Breast epithelium (tissue), 4 donors: ENCODE measurements at regions not wholly inside any gene's neighbourhood (a gene's known extent, or its start where the extent isn't known, plus 50 kb on each side); places are given as distances from the start of the nearest gene placed in this dataset.

Source experiments
- DNase-seq, 2 donors: peaks; one replicate each; pipeline ENCODE4 v3.0.0-alpha.2; 2019; ENCODE audit warnings: low spot score in 2 of 2
- H3K27ac ChIP-seq, 2 donors: fragments of 200-600 bp; sonication (generic) in 1 of 2; one replicate each; pipeline ENCODE4 v1.5.1; 2016 to 2019; ENCODE audit warnings: mild to moderate bottlenecking in 1 of 2
- H3K27me3 ChIP-seq, 2 donors: fragments of 200-600 bp; sonication (generic) in 1 of 2; one replicate each; pipeline versions ENCODE4 v1.5.1 to v1.6.0; 2017 to 2019; ENCODE audit warnings: control low read depth in 1 of 2, mild to moderate bottlenecking in 1 of 2
- H3K36me3 ChIP-seq: fragments of 200-600 bp; one replicate; pipeline ENCODE4 v1.5.1; 2019
- H3K4me1 ChIP-seq, 2 donors: fragments of 200-600 bp; sonication (generic); one replicate each; pipeline ENCODE4 v1.5.1; 2016 to 2019; ENCODE audit warnings: control low read depth in 1 of 2
- H3K4me3 ChIP-seq, 3 donors: fragments of 200-600 bp; sonication (generic); 1 replicate in 2 of 3; 2 replicates in 1 of 3; pipeline ENCODE4 v1.5.1; 2016 to 2019; ENCODE audit warnings: mild to moderate bottlenecking in 3 of 3, moderate library complexity in 2 of 3
- H3K9me3 ChIP-seq, 2 donors: fragments of 200-600 bp; sonication (generic) in 1 of 2; one replicate each; pipeline ENCODE4 v1.5.1; 2016 to 2019; ENCODE audit warnings: control low read depth in 1 of 2
- CTCF ChIP-seq, 3 donors: fragments of 450-650 bp; IDR thresholded peaks; one replicate each; pipeline ENCODE4 v1.5.1; 2016 to 2017; ENCODE audit warnings: antibody characterized with exemption in 3 of 3, mild to moderate bottlenecking in 3 of 3, moderate library complexity in 3 of 3
- POLR2A ChIP-seq: fragments of 450-650 bp; IDR thresholded peaks from one replicate; pipeline ENCODE4 v1.6.1; 2016; ENCODE audit warnings: antibody characterized with exemption, mild to moderate bottlenecking, moderate library complexity
- POLR2AphosphoS5 ChIP-seq, 3 donors: sonication (generic); formaldehyde crosslinking; IDR thresholded peaks; one replicate each; pipeline ENCODE4 v1.6.1; 2017; ENCODE audit warnings: antibody characterized with exemption in 3 of 3
- intact Hi-C: fragments of 100-400 bp; cut with DNase I; formaldehyde crosslinking; loops from one replicate; pipeline ENCODE4 v1.15.1; 2023; ENCODE audit warnings: low total_unique reads

- DNase-seq: no peak
- Histone ChIP-seq H3K36me3 (no peaks in the 10 kb centered on the region), H3K4me3 (no peak overlapping the region), H3K27ac (no peak overlapping the region), H3K4me1 (no peaks in the 10 kb centered on the region), H3K9me3 (peaks cover 0 to 13% of the 10 kb centered on the region in 2 donors), H3K27me3 (no peaks in the 10 kb centered on the region)
- TF ChIP-seq POLR2AphosphoS5 (IDR thresholded peaks at IDR 0.05): no peak
- no peak for TF ChIP-seq POLR2A
- no peak for TF ChIP-seq CTCF (IDR thresholded peaks at IDR 0.05)
- intact Hi-C loops: no loop called here
These were observed 812.3 kb downstream of the PDHA2 start for GRCh38 chr4:96652158-96652557.

GRCh38 chr4:96652821-96653220 is 812.9 kb downstream of the PDHA2 start:
- DNase-seq: no peak
- intact Hi-C loops: no loop called here
- H3K27me3 ChIP-seq: no peaks in the 10 kb centered on the region
- no peaks in the 10 kb centered on the region for H3K4me1 ChIP-seq
- no peak overlapping the region for H3K27ac ChIP-seq
- peaks cover 0 to 13% of the 10 kb centered on the region in 2 donors for H3K9me3 ChIP-seq
- H3K36me3 ChIP-seq: no peaks in the 10 kb centered on the region
- no peak for TF ChIP-seq CTCF (IDR thresholded peaks at IDR 0.05)
- no peak for TF ChIP-seq POLR2A
- no peak for TF ChIP-seq POLR2AphosphoS5 (IDR thresholded peaks at IDR 0.05)
- H3K4me3 ChIP-seq: no peak overlapping the region

GRCh38 chr4:96654045-96654444 is 814.2 kb downstream of the PDHA2 start:
- no peak for DNase-seq
- Histone ChIP-seq H3K27me3 (no peaks in the 10 kb centered on the region), H3K4me3 (no peak overlapping the region), H3K9me3 (peaks cover 0 to 13% of the 10 kb centered on the region in 2 donors), H3K4me1 (no peaks in the 10 kb centered on the region), H3K27ac (no peak overlapping the region), H3K36me3 (no peaks in the 10 kb centered on the region)
- intact Hi-C loops: no loop called here
- TF ChIP-seq POLR2A (no peak), CTCF (IDR thresholded peaks at IDR 0.05) (no peak), POLR2AphosphoS5 (IDR thresholded peaks at IDR 0.05) (no peak)

- peaks cover 6% of the 10 kb centered on the region for H3K36me3 ChIP-seq
- H3K27ac ChIP-seq: no peak overlapping the region
- intact Hi-C loops: no loop called here
- no peak overlapping the region for H3K4me3 ChIP-seq
- H3K27me3 ChIP-seq: no peaks in the 10 kb centered on the region
- H3K4me1 ChIP-seq: no peaks in the 10 kb centered on the region
- TF ChIP-seq POLR2A: no peak
- TF ChIP-seq POLR2AphosphoS5 (IDR thresholded peaks at IDR 0.05): no peak
- no peak for TF ChIP-seq CTCF (IDR thresholded peaks at IDR 0.05)
- DNase-seq: no peak
- no peaks in the 10 kb centered on the region for H3K9me3 ChIP-seq
These were observed 830.5 kb downstream of the PDHA2 start for GRCh38 chr4:96670381-96670780.

- Histone ChIP-seq H3K9me3 (no peaks in the 10 kb centered on the region), H3K36me3 (no peaks in the 10 kb centered on the region), H3K4me3 (no peak overlapping the region), H3K27me3 (no peaks in the 10 kb centered on the region), H3K27ac (no peak overlapping the region), H3K4me1 (no peaks in the 10 kb centered on the region)
- DNase-seq: no peak
- no peak for TF ChIP-seq POLR2A
- TF ChIP-seq POLR2AphosphoS5 (IDR thresholded peaks at IDR 0.05): no peak
- TF ChIP-seq CTCF (IDR thresholded peaks at IDR 0.05): no peak
- intact Hi-C loops: no loop called here
These were observed 835.5 kb downstream of the PDHA2 start for GRCh38 chr4:96675416-96675815.
